ENCODE measurements at regions not wholly inside any gene's neighbourhood (a gene's known extent, or its start where the extent isn't known, plus 50 kb on each side); places are given as distances from the start of the nearest gene placed in this dataset.

GRCh38 chr14:42872786-42873185, 1266.1 kb downstream of the LRFN5 start:
- TF ChIP-seq, protein P1, sequence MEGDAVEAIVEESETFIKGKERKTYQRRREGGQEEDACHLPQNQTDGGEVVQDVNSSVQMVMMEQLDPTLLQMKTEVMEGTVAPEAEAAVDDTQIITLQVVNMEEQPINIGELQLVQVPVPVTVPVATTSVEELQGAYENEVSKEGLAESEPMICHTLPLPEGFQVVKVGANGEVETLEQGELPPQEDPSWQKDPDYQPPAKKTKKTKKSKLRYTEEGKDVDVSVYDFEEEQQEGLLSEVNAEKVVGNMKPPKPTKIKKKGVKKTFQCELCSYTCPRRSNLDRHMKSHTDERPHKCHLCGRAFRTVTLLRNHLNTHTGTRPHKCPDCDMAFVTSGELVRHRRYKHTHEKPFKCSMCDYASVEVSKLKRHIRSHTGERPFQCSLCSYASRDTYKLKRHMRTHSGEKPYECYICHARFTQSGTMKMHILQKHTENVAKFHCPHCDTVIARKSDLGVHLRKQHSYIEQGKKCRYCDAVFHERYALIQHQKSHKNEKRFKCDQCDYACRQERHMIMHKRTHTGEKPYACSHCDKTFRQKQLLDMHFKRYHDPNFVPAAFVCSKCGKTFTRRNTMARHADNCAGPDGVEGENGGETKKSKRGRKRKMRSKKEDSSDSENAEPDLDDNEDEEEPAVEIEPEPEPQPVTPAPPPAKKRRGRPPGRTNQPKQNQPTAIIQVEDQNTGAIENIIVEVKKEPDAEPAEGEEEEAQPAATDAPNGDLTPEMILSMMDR (IDR thresholded peaks at IDR 0.05) = no peak
- Mint-ChIP-seq H3K9me3 (no peaks in the 10 kb centered on the region), H3K36me3 (ENCODE audit: low read depth) (no peaks in the 10 kb centered on the region), H3K4me1 (no peaks in the 10 kb centered on the region), H3K4me3 (no peak overlapping the region), H3K27me3 (ENCODE audit: low read depth, poor library complexity) (no peaks in the 10 kb centered on the region), H3K27ac (no peak overlapping the region)
- DNase-seq = no peak

DNA sequence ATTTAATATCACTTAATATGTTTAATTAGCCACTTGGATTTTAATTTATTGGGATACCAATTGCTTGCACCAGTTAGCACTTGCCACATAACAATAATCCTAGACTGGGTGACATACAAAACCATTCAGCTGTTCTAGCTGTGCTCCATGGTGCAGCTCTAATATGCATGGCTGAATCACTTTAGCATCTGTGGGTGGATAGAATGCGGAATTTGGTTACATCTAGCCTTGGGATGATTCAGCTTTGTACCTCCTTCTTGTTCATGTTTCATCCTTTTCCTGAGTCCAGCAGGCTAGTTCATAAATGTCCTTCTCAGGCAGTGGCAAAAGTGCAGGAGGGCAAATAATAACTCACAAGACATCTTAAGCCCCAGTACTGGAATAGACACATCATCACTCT, 1263.0 kb downstream of the LRFN5 start:
- Mint-ChIP-seq H3K27ac (no peak overlapping the region), H3K4me3 (no peak overlapping the region), H3K36me3 (ENCODE audit: low read depth) (no peaks in the 10 kb centered on the region), H3K9me3 (no peaks in the 10 kb centered on the region), H3K4me1 (no peaks in the 10 kb centered on the region), H3K27me3 (ENCODE audit: low read depth, poor library complexity) (no peaks in the 10 kb centered on the region)
- no peak for DNase-seq
- TF ChIP-seq, protein P1 (IDR thresholded peaks at IDR 0.05) = no peak

DNA sequence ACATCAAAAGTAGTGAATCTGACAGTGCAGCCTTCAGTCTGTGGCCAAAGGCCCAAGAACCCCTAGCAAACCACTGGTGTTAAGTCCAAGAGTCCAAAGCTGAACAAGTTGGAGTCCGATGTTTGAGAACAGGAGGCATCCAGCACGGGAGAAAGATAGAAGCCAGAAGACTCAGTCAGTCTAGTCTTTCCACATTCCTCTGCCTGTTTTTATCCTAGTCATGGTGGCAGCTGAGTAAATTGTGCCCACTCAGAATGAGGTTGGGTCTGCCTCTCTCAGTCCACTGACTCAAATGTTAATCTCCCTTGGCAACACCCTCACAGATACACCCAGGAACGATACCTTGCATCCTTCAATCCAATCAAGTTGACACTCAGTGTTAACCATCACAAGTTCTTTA, 1255.4 kb downstream of the LRFN5 start:
- no peak overlapping the region for H3K4me3 Mint-ChIP-seq
- H3K27me3 Mint-ChIP-seq (ENCODE audit: low read depth, poor library complexity) = no peaks in the 10 kb centered on the region
- TF ChIP-seq, protein P1 (IDR thresholded peaks at IDR 0.05) = no peak
- H3K9me3 Mint-ChIP-seq = no peaks in the 10 kb centered on the region
- H3K27ac Mint-ChIP-seq = no peak overlapping the region
- no peak for DNase-seq
- H3K36me3 Mint-ChIP-seq (ENCODE audit: low read depth) = no peaks in the 10 kb centered on the region
- H3K4me1 Mint-ChIP-seq = no peaks in the 10 kb centered on the region

DNA sequence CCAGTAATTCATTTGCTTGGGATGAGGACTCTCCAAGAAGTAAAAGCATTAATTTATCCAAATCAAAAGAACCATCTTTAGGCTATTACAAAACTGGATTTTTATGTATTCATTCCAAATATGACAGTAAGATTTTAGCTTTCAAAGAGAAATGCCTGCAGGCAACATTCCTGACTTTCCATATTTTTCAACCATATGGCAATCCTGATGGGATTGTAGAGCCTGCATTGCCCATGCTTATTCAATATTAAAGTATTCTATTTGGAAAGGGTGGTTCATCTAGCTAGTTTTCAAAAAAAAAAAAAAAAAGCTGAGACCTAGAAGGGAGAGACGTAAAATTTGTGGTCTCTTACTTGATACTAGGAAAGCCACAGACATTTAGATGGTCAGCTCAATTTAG, 1253.7 kb downstream of the LRFN5 start:
- Mint-ChIP-seq H3K36me3 (ENCODE audit: low read depth) (no peaks in the 10 kb centered on the region), H3K4me1 (peaks cover 5% of the 10 kb centered on the region), H3K9me3 (no peaks in the 10 kb centered on the region), H3K27me3 (ENCODE audit: low read depth, poor library complexity) (no peaks in the 10 kb centered on the region), H3K4me3 (no peak overlapping the region), H3K27ac (no peak overlapping the region)
- DNase-seq = no peak
- TF ChIP-seq, protein P1 (IDR thresholded peaks at IDR 0.05) = no peak

GRCh38 chr14:42856106-42856505, 1249.4 kb downstream of the LRFN5 start:
- Mint-ChIP-seq H3K9me3 (no peaks in the 10 kb centered on the region), H3K27me3 (ENCODE audit: low read depth, poor library complexity) (no peaks in the 10 kb centered on the region), H3K36me3 (ENCODE audit: low read depth) (no peaks in the 10 kb centered on the region), H3K4me3 (no peak overlapping the region), H3K27ac (no peak overlapping the region), H3K4me1 (peaks cover 12% of the 10 kb centered on the region)
- TF ChIP-seq, protein P1 (IDR thresholded peaks at IDR 0.05) = no peak
- no peak for DNase-seq

DNA sequence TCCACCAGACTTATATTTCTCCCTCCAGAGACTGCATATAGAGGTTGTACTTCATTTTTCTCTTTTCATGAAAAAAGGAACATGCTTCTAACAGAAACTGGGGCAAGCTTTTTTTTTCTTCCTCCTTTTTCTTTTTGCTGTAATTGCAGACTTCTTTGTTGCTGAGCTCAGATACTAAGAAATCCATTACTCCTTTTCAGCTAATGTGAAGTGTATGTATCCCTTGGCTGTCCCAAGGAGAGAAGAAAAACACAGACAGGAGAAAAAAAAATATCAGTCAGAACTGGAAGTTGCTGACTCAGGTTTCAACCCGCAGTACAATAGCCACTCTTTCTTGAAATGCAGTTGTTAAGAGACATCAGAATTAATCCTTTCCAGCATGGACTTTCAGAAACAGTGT, 1248.4 kb downstream of the LRFN5 start:
- no peaks in the 10 kb centered on the region for H3K27me3 Mint-ChIP-seq (ENCODE audit: low read depth, poor library complexity)
- no peak for DNase-seq
- H3K36me3 Mint-ChIP-seq (ENCODE audit: low read depth) = no peaks in the 10 kb centered on the region
- no peaks in the 10 kb centered on the region for H3K9me3 Mint-ChIP-seq
- TF ChIP-seq, protein P1 (IDR thresholded peaks at IDR 0.05) = no peak
- H3K27ac Mint-ChIP-seq = peak overlapping the region; percentile 13
- peaks cover 12% of the 10 kb centered on the region for H3K4me1 Mint-ChIP-seq
- H3K4me3 Mint-ChIP-seq = no peak overlapping the region

All from nephron progenitor cell (in vitro differentiated cells).